ENCODE measurements at regions not wholly inside any gene's neighbourhood (a gene's known extent, or its start where the extent isn't known, plus 50 kb on each side); places are given as distances from the start of the nearest gene placed in this dataset.

GRCh38 chr2:48254839-48255238, 59.6 kb upstream of the FOXN2 start:
- TF ChIP-seq BHLHE40 (IDR thresholded peaks at IDR 0.05; ENCODE audit: borderline replicate concordance) = no peak
- TF ChIP-seq FOXM1 (IDR thresholded peaks at IDR 0.05; ENCODE audit: borderline replicate concordance) = no peak
- TF ChIP-seq SUZ12 (IDR thresholded peaks at IDR 0.05) = no peak
- TF ChIP-seq FOXK2 (IDR thresholded peaks at IDR 0.05) = no peak
- TF ChIP-seq PKNOX1 (IDR thresholded peaks at IDR 0.05) = no peak
- no peak for TF ChIP-seq ZNF384 (IDR thresholded peaks at IDR 0.05)

Data from HEK293T (cell line).